Suppressor macrophage treated with lipopolysaccharide for 1 hour (primary cell): ENCODE measurements at regions not wholly inside any gene's neighbourhood (a gene's known extent, or its start where the extent isn't known, plus 50 kb on each side); places are given as distances from the start of the nearest gene placed in this dataset.
"Not testable (repeated sequence)": the region's sequence is repeated elsewhere in the genome, so short reads cannot be mapped to it uniquely, and the experiment has no call there.

ENCODE experiments used
- DNase-seq, 3 donors: peaks; one replicate each; pipeline ENCODE4 v3.0.0-alpha.2; 2020 to 2022

DNA sequence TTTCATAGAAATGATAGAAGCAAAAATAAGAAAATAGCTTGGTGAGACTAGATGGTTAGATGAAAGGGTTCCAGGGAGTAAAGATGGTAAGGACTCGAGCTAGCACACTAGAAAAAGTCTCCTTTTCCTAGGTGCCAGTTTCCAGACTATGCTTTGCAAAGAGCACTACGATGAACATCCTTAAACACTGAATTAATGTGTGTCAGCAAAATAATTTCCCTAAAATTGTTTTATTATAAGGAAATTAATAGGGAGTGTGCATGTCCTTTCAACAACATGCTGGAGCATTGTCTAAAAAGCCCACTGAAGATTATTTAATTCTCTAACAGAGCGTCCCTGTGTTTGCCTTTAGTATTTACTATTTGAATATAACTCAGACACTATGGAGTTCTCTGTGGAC lies 107.4 kb upstream of the NDUFV2 start:
- DNase-seq: no peak

DNA sequence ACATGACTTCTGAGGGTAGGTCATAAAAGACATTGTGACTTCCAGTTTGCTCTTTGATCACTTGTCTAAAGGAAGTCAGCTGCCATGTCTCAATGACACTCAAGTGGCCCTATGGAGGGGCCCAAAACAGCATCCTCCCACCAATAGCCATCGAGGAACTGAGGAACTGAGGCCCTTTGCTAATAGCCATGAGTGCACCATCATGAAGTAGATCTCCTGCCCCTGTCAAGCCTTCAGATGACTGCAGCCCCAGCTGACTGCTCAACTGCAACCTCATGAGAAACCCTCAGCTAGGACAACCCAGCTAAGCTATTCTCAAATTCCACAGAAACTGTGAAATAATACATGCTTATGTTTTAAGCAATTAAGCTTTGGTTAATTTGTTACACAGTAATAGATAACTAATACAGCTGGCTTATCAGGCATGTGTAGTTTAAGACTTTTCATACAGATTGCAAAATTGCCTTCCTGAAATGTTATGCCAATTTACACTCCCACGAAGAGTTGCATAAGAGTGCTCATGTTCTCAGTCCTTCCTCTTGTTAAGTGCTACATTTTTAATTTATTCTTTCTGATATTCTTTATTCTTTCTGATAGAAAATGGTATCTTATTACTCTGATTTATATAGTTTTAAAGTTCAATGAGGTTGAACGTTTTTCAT lies 105.6 kb upstream of the NDUFV2 start:
- DNase-seq: peak; percentile 47 to 81 (median 65)

DNA sequence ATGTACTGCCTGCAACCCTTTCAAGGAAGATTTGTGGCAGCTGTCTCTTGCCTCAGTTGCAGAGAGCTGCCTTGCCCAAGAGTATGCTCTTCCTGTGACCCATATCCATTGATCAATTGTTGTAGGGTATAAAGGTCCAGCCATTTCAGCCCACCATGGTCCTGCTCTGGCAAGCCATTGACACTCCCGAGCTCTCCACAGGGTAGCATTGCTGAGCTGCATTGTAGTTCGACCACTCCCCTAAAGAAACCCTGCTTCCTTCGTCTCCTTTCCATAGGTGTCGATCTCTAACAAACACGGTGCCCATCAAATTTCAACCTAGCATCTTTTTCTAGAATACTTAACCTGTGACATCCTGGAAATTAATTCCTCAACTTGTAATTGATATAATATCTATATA lies 104.9 kb upstream of the NDUFV2 start:
- DNase-seq: no peak

DNA sequence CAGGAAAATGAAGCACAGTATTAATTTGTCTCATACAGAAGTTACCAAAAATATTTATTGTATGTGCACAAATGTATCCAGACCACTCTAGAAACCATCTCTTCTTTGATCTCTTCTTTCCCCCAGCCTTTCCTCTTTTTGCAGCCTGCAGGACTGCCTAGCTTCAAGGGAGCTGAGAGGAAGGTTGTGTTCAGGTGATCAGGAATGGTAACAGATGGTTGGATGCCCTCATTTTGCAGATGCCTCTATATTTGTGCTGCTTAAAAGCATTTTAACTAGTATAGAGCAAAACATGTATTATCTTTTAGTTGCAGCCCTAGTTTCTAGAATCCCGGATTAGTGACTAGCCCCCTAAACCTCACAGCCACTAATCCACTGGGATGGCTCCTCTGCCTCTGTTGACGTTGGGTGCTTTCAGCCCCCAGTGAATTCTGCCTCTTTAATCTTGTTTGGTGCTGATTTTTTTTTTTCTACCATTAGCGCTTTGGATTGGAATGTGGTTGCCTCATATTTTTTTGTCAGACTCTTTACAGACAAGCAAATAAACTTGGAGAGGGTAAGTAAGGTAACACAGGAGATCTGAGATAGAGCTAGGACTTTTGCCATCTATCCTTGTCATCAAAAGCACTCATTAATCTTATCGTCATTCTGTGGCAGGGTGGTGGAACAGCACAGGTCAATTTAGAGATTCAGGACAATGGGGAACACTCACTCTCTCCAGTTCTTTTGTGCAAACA lies 103.8 kb upstream of the NDUFV2 start:
- DNase-seq: no peak

DNA sequence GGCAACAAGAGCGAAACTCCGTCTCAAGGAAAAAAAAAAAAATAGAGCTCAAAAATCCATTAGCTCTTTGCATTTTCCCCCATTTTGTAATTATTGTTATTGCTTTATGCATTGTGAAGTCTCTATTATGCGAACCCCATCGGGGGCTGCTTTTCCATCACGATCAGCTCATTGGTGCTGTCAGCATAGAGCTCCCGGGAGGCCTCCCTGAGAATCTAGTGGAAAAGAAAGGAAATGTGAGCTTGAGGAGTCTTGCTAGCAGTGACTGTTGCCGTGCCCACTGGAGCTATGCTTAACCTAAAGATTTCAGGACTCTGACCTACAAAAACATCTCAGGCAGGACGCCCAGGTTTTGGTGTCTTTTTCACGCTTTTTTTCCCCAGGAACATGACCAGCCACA lies 102.6 kb upstream of the NDUFV2 start:
- DNase-seq: no peak

DNA sequence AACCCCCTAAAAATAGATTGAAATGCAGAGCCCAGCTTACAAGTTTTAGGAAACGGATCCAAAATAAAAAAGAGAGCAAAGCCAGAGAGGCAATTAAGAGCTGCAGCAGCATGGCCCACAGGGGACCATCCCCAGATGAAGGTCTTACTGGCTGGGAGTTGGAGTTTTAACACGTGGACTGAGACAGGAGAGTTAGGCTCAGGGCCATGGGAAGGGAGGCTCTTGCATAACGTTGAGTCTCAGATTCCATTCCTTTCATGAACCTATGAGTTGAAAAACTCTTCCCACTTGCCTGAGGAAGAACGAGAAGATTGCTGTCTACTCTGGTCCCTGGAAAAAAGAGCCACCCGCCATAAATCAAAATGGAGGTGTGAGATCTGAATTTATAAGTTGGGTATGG lies 101.8 kb upstream of the NDUFV2 start:
- no peak for DNase-seq

DNA sequence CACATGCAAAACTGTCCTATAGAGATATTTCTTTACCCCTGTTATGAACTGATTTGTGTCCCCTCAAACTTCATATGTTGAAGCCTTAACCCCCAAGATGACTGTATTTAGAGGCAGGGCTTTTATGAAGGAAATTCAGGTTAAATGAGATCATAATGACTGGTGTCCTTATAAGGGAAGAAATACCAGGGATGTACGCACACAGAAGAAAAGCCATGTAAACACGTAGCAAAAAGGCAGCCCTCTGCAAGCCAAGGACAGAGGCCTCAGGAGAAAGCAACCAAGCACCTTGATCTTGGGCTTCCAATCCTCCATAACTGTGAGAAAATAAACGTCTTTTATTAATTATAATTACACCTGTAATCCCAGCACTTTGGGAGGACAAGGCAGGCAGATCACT lies 101.3 kb upstream of the NDUFV2 start:
- DNase-seq: no peak

DNA sequence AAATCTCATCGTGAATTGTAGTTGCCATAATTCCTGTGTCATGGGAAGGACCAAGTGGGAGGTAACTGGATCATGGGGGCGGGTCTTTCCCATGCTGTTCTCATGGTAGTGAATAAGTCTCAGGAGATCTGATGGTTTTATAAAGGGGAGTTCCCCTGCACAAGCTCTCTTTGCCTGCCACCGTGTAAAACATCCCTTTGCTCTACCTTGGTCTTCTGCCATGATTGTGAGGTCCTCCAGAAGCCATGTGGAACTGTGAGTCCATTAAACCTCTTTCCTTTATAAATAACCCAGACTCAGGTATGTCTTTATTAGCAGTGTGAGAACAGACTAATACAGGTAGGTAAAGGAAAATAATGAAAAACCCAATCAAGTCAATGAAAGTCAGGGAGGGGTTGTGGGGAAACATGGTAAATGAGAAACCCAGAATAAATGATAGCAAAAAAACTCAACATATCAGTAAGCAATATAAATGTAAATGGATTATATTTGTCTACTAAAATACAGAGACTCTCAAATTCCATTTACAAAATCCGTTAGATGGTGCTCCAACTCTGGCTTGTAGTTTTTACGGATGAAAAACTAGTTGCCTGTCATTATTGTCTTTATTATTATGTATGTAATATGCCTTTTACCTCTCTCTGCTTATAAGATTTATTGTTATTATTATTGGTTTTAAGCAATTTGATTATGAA lies 98.9 kb upstream of the NDUFV2 start:
- peak in 1 of 3 donors; percentile 17 for DNase-seq

DNA sequence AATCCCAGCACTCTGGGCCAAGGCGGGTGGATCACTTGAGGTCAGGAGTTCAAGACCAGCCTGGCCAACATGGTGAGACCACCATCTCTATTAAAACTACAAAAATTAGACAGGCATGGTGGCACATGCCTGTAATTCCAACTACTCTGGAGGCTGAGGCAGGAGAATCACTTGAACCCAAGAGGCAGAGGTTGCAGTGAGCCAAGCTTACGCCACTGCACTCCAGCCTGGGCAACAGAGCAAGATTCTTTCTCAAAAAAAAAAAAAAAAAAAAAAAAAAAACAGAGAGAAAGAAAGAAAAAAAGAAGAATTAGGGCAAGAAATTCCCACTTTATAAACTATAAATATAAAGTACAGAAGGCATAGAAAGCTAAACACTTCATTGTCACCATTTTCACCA lies 98.2 kb upstream of the NDUFV2 start:
- not testable (repeated sequence) for DNase-seq

DNA sequence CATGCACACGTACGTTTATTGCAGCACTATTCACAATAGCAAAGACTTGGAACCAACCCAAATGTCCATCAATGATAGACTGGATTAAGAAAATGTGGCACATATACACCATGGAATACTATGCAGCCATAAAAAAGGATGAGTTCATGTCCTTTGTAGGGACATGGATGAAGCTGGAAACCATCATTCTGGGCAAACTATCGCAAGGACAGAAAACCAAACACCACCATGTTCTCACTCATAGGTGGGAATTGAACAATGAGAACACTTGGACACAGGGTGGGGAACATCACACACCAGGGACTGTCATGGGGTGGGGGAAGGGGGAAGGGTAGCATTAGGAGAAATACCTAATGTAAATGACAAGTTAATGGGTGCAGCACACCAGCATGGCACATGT lies 94.8 kb upstream of the NDUFV2 start:
- DNase-seq: not testable (repeated sequence)

DNA sequence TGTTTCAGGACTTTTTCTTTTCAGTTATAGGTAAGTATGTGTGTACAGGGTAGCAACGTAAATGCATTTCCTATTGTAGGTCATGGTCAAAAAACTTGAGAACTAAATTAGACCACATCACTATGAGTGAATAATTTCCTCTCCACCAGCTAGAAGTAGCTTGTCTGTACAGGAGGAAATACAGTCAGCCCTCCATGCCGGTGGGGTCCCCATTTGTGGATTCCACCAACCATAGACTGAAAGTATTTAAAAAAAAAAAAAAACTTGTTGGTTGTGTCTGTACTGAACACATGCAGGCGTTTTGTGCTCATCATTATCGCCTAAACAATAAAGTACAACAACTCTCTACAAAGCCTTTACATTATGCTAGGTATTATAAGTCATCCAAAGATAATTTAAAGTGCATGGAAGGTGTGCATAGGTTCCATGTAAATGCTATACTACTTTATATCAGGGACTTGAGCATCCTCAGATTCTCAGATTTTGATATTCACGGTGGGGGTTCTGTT lies 94.2 kb upstream of the NDUFV2 start:
- DNase-seq: no peak

DNA sequence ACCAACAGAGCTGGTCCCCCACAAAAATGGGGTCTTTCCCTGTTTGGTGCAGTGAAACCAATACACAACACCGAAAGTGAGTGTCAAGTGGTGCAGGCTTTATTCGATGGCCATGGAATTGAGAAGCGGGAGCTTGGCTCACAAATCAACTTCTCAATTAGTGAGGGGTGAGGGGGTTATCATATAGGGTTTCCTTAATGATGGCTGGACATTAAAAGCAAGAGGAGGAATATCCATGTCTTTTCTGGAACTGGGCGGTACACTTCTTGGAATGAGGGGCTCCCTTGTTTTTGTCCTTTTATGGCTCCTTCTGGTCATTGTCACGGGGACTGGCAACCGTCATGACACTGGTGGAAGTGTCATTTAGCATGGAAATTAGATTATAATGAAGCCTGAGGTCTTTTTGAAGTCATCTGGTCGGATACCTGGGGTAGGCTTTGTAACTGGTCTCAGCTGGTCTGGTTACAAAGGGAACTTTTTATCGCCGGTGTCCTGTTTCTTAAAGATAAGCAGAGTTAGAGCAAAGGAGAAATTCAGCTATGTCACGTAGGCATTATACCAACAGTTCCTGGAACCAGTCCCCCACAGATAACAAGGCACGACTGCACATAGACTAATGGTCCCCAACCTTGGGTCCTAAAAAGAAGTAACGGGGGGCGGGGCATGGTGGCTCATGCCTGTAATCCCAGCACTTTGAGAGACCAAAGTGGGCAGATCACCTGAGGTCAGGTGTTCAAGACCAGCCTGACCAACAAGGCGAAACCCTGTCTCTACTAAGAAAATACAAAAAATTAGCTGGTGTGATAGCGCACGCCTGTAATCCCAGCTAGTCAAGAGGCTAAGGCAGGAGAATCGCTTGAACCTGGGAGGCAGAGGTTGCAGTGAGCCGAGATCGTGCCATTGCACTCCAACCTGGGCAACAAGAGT lies 93.5 kb upstream of the NDUFV2 start:
- no peak for DNase-seq

DNA sequence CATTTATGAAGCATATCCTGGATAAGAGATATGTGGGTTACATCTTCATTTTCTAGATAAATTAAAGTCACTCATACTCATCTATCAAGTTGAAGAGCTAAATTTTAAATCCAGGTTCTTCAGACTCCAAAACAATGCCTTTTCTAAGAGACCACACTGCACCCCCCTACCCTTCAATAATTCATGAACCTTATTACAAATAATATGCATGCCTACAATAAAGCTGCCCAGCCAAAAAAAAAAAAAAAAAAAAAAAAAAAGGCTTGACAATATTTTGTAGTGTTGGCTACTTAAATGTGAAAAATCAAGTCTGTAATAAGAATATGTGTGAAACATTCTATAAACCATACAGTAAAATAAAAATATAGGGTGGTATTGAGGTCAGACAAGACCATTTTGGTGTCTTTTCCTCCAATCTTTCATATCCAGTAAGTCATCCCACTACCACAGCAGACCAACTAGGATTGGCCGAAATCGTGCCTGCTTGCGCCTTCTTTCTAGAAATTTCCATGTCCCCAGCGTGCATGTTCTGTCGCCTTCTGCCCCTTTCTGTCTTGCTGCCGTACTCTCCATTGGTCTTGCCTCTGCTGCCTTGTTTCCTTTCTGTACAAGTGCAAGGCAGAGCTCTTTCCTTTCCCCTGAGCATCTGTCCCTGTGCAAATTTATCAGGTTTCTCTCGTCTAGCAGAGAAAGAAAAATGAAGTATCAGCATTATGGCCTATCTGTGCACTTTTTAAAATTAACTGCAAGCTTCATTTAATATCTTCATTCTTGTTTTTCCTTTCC lies 92.6 kb upstream of the NDUFV2 start:
- DNase-seq: no peak

DNA sequence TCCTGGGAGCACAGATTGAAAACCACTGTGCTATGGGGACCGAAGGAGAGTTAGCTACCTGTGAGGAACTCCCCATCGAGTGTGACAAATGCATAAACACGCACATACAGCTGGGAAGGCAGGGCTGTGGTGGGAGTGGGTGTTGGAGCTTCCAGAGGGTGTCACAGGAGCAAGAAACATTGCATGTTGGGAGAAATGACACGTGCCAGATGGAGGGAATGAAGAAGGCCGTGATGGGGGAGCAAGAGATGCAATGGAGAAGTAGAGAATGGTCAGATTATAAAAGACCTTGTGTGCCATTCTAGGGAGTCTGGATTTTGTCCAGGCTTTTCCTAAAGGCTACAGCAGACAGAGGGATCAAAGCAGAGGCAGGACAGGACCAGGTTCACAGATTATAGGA lies 91.1 kb upstream of the NDUFV2 start:
- DNase-seq: no peak

DNA sequence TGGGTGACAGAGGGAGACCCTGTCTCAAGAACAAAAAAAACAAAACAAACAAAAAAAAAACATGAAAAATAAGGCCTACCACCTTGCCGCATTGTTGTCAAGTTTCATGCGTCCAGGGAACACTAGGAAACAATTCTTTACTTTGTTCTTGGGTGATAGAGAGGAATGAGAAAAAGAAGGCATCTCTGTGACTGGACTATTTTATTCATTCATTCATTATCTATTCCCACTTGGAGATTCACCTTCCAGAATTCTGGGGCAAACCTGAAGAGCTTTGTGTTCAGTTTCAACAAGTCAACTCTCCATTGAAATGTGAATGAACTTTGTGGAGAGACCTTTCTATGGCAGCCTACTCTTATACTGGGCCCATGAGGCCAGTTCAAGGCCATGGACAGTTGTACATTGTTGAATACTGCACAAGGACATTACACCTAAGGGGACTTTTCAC lies 88.5 kb upstream of the NDUFV2 start:
- DNase-seq: no peak

DNA sequence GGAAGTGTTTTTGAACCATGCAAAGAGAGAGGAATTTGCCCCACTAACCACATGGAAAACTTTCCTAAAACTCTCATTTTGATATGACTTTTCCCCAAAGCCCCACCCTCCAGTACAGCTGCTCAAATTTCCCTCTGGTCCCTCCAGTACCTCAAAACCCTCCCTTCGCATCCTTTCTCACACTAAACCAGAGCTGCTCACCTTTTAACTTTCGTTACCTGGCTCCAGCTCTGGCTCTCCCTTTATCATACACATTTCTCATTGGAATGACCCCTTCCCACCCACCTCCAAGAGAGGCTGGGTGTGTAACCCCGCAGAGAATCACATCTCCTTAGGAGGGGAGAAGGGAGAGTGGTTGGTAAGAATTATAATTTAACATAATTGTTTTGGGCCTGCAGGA lies 86.8 kb upstream of the NDUFV2 start:
- no peak for DNase-seq

DNA sequence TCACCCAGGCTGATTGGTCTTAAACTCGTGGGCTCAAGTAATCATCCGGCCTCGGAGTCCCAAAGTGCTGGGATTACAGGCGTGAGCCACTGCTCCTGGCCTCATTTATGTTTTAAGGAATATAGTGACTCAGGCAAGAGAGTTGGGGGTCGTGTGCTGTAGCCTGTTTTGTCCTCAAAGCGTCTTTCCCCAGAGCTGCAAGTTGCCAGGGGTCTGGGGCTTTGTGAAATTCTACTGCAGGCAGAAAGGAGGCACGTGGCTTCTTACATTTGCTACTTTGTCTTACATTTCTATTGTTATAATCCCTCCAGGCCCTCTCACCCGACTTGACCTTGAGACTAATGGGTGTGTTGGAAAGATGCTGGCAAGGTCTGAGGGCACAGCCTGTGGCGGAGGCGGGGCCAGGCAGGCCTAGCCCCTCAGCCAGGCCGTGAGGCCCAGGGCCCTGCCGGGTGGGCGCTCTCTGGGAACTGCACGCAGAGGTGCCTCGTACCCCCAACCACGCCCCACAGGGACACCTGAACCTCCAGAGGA lies 85.8 kb upstream of the NDUFV2 start:
- DNase-seq: no peak

DNA sequence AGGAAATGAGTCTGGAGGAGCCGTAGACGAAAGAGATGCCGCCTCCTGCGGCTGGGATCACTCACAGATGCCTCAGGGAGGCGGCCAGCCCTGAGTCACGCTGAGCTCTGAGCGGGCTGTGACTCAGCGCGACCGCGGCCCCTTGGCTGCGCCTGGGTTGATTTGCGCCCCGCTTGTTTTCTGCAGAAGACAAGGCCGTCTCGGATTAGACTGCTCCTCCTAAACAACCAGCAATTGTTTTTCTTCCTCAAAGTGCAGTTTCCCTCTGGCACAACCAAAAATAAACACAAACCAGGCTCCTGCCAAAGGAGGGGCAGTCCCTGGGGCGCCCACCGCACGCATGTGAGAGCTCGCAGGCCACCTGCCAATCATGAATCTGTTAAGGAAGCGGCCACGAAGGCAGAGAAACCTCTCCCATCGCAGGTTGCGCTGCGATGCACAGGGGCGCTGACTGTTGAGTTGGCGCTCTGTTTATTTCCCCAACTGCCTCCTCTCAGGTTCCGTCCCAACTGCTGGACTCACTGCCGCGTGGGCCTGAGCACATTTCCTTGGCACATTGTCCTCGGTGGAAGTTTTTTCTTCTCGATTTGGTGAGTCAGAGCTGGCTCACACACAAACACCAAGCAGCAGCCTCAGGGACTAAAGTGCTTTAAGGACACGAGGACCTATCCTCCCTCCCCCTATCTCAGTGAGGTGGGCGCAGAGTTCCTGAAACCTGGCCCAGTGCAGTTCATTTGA lies 85.2 kb upstream of the NDUFV2 start:
- peak; percentile 87 to 91 (median 91) for DNase-seq

DNA sequence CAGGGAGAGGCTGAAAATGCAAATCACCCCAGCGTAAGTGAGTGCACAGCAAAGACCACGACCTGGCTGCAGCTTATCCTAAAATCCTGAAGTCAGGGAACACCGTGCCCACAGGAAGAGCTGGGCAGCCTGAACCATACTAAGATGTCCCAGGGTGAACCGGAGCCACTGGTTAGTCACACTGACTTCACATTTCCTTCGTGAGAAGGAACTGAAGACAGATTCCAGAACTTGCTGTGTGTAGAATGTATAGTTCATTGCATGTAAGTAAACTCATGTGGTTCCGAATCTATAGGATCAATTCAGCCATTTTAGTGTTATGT lies 84.6 kb upstream of the NDUFV2 start:
- DNase-seq: peak; percentile 66 to 75 (median 66)

DNA sequence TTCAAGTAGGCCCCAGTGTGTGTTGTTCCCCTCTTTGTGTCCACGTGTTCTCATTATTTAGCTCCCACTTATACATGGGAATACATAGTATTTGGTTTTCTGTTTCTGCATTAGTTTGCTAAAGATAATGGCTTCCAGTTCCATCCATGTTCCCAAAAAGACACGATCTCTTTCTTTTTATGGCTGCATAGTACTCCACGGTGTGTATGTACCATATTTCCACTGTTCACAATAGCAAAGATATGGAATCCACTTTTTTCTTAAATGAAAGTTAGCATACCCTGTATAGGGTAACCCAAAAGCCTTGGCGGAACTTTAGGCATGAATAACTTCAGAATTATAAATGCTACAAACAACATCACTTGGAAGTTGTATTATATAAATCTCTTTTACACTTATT lies 83.4 kb upstream of the NDUFV2 start:
- no peak for DNase-seq

DNA sequence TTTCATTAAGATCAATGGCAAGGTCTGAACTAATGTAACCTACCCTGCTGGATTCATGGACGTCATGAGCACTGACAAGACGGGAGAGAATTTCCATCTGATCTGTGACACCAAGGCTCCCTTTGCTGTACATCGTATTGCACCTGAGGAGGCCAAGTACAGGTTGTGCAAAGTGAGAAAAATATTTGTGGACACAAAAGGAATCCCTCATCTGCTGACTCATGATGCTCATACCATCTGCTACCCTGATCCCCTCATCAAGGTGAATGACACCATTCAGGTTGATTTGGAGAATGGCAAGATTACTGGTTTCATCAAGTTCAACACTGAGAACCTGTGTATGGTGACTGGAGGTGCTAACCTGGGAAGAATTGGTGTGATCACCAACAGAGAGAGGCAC lies 82.3 kb upstream of the NDUFV2 start:
- no peak for DNase-seq
